HepG2 (cell line): ENCODE measurements at regions not wholly inside any gene's neighbourhood (a gene's known extent, or its start where the extent isn't known, plus 50 kb on each side); places are given as distances from the start of the nearest gene placed in this dataset.

Source experiments
- CTCF ChIP-seq: sonication (generic); formaldehyde crosslinking; IDR thresholded peaks from 2 replicates; pipeline ENCODE4 v1.5.0; 2020; ENCODE audit warnings: mild to moderate bottlenecking, missing genetic modification reagents, moderate library complexity
- DMTF1 ChIP-seq: sonication (generic); formaldehyde crosslinking; IDR thresholded peaks from 2 replicates; pipeline ENCODE4 v1.4.0; 2020; ENCODE audit warnings: mild to moderate bottlenecking, missing genetic modification reagents
- EP300 ChIP-seq, 3 experiments: sonication (generic) in 1 of 3; formaldehyde crosslinking in 1 of 3; IDR thresholded peaks; 2 replicates each; pipeline versions ENCODE4 v1.5.1 to v1.6.1; 2011 to 2020; ENCODE audit warnings: low read depth in 2 of 3, low read length in 2 of 3, borderline replicate concordance in 1 of 3, improper control_type of control experiment in 1 of 3, mild to moderate bottlenecking in 1 of 3, missing genetic modification reagents in 1 of 3, moderate library complexity in 1 of 3
- ETV6 ChIP-seq: sonication (generic); formaldehyde crosslinking; conservative IDR thresholded peaks from 2 replicates; pipeline ENCODE4 v1.4.0; 2020; ENCODE audit warnings: missing genetic modification reagents
- FIP1L1 ChIP-seq: fragments of 200-400 bp; formaldehyde crosslinking; IDR thresholded peaks from 2 replicates; pipeline ENCODE4 v1.6.1; 2018; ENCODE audit warnings: low read depth, mild to moderate bottlenecking, low read length, moderate library complexity, borderline replicate concordance; ENCODE audit not compliant: insufficient read depth
- GMEB1 ChIP-seq: sonication (generic); formaldehyde crosslinking; IDR thresholded peaks from 2 replicates; pipeline ENCODE4 v1.5.1; 2020; ENCODE audit warnings: missing genetic modification reagents, mild to moderate bottlenecking, borderline replicate concordance
- HNF1A ChIP-seq, 2 experiments: sonication (generic) in 1 of 2; formaldehyde crosslinking in 1 of 2; IDR thresholded peaks; 2 replicates each; pipeline versions ENCODE4 v1.4.0 to v1.6.1; 2016 to 2020; ENCODE audit warnings: borderline replicate concordance in 1 of 2, low read depth in 1 of 2, mild to moderate bottlenecking in 1 of 2, missing genetic modification reagents in 1 of 2
- MZF1 ChIP-seq: sonication (generic); formaldehyde crosslinking; IDR thresholded peaks from 2 replicates; pipeline ENCODE4 v1.8.1; 2023; ENCODE audit warnings: mild to moderate bottlenecking, missing genetic modification reagents, borderline replicate concordance
- PBX3 ChIP-seq: sonication (generic); formaldehyde crosslinking; IDR thresholded peaks from 2 replicates; pipeline ENCODE4 v1.8.1; 2023; ENCODE audit warnings: missing genetic modification reagents, inconsistent platforms, borderline replicate concordance
- TAF1 ChIP-seq: sonication (generic); formaldehyde crosslinking; IDR thresholded peaks from 2 replicates; pipeline ENCODE4 v1.4.0; 2020; ENCODE audit warnings: missing genetic modification reagents
- TBP ChIP-seq: sonication (generic); formaldehyde crosslinking; IDR thresholded peaks from 2 replicates; pipeline ENCODE4 v1.5.0; 2020; ENCODE audit warnings: missing genetic modification reagents
- YY1 ChIP-seq: IDR thresholded peaks from 2 replicates; pipeline ENCODE4 v1.6.1; 2011; ENCODE audit warnings: low read length, low read depth, moderate library complexity, mild to moderate bottlenecking; ENCODE audit not compliant: insufficient read depth, insufficient replicate concordance
- ZNF660 ChIP-seq: sonication (generic); formaldehyde crosslinking; IDR thresholded peaks from 2 replicates; pipeline ENCODE4 v1.5.1; 2020; ENCODE audit warnings: mild to moderate bottlenecking, low read depth, missing genetic modification reagents, borderline replicate concordance
- ZNF704 ChIP-seq: sonication (generic); formaldehyde crosslinking; IDR thresholded peaks from 2 replicates; pipeline ENCODE4 v1.8.1; 2023; ENCODE audit warnings: mild to moderate bottlenecking, inconsistent platforms, moderate library complexity, missing genetic modification reagents, borderline replicate concordance

GRCh38 chr21:14889080-14889810, 175.6 kb downstream of the NRIP1 start:
- TF ChIP-seq ETV6 (CRISPR knock-in tag) (no peak), DMTF1 (CRISPR knock-in tag) (no peak), CTCF (no peak), TBP (CRISPR knock-in tag) (no peak), TAF1 (CRISPR knock-in tag) (no peak), FIP1L1 (no peak), HNF1A (IDR thresholded peaks at IDR 0.05; ENCODE audit: low read depth) (0 out of 2 replicates have a peak, but pooled peaks have one; percentile 62), HNF1A (CRISPR knock-in tag; IDR thresholded peaks at IDR 0.05; ENCODE audit: borderline replicate concordance) (peak; percentile 48; the same call in 1 of the 2 replicates), ZNF660 (CRISPR knock-in tag) (no peak), EP300 (IDR thresholded peaks at IDR 0.05; ENCODE audit: low read depth in 2 of 2, low read length in 2 of 2) (peak; percentile 97 to 98), EP300 (CRISPR knock-in tag; IDR thresholded peaks at IDR 0.05; ENCODE audit: borderline replicate concordance) (peak; percentile 80; the same call in 1 of the 2 replicates), YY1 (no peak), MZF1 (CRISPR knock-in tag) (no peak), GMEB1 (CRISPR knock-in tag) (no peak), PBX3 (CRISPR knock-in tag) (no peak), ZNF704 (no peak)
